Esophagus muscularis mucosa (tissue), 3 donors: ENCODE measurements at regions not wholly inside any gene's neighbourhood (a gene's known extent, or its start where the extent isn't known, plus 50 kb on each side); places are given as distances from the start of the nearest gene placed in this dataset.

Experiments used
- POLR2AphosphoS5 ChIP-seq, 2 donors: sonication (generic); formaldehyde crosslinking; IDR thresholded peaks; one replicate each; pipeline ENCODE4 v1.6.1; 2017; ENCODE audit warnings: antibody characterized with exemption in 2 of 2
- TF ChIP-seq, protein P1 (sequence below), 3 experiments: fragments of 200-600 bp in 2 of 3; fragments of 450-650 bp in 1 of 3; sonication (generic) in 2 of 3; IDR thresholded peaks; one replicate each; pipeline ENCODE4 v1.5.1; 2017 to 2019; ENCODE audit warnings: antibody characterized with exemption in 3 of 3, mild to moderate bottlenecking in 2 of 3, moderate library complexity in 1 of 3

DNA sequence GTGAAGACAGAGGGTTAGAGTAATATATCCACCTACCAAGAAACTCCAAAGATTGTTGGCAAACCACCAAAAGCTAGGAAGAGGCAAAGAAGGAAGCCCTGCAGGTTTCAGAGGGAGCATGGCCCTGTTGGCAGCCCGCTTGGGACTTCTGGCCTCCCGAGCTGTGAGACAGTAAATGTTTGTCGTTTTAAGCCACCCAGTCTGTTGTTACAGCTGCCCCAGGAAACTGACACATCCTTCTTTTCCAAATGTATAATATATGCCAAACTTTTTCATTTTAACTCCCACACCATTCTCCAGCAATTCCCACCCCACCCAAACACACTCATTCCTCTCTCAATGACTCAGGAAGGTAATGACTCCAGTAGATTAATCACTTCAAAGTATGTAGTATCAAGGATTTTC lies 74.0 kb downstream of the RPS29 start:
- TF ChIP-seq, protein P1, sequence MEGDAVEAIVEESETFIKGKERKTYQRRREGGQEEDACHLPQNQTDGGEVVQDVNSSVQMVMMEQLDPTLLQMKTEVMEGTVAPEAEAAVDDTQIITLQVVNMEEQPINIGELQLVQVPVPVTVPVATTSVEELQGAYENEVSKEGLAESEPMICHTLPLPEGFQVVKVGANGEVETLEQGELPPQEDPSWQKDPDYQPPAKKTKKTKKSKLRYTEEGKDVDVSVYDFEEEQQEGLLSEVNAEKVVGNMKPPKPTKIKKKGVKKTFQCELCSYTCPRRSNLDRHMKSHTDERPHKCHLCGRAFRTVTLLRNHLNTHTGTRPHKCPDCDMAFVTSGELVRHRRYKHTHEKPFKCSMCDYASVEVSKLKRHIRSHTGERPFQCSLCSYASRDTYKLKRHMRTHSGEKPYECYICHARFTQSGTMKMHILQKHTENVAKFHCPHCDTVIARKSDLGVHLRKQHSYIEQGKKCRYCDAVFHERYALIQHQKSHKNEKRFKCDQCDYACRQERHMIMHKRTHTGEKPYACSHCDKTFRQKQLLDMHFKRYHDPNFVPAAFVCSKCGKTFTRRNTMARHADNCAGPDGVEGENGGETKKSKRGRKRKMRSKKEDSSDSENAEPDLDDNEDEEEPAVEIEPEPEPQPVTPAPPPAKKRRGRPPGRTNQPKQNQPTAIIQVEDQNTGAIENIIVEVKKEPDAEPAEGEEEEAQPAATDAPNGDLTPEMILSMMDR (IDR thresholded peaks at IDR 0.05), result no peak
- no peak for TF ChIP-seq POLR2AphosphoS5 (IDR thresholded peaks at IDR 0.05)
